Neural crest cell (in vitro differentiated cells): ENCODE measurements at regions not wholly inside any gene's neighbourhood (a gene's known extent, or its start where the extent isn't known, plus 50 kb on each side); places are given as distances from the start of the nearest gene placed in this dataset.

Source experiments
- DNase-seq: peaks from one replicate; pipeline ENCODE4 v3.0.0; 2021; ENCODE audit warnings: low read depth, mixed read lengths, low spot score
- H3K27ac Mint-ChIP-seq: one replicate; pipeline ENCODE4 v1.8.0; 2021; ENCODE audit warnings: mild to moderate bottlenecking, mixed read lengths; ENCODE audit not compliant: unreplicated experiment
- H3K27me3 Mint-ChIP-seq: 2 replicates; pipeline ENCODE4 v1.8.0; 2021; ENCODE audit warnings: low read depth, mild to moderate bottlenecking, mixed read lengths
- H3K36me3 Mint-ChIP-seq: 2 replicates; pipeline ENCODE4 v1.8.0; 2021; ENCODE audit warnings: low read depth, mild to moderate bottlenecking, mixed read lengths
- H3K4me1 Mint-ChIP-seq: 2 replicates; pipeline ENCODE4 v1.8.0; 2021; ENCODE audit warnings: mixed read lengths
- H3K4me3 Mint-ChIP-seq: one replicate; pipeline ENCODE4 v1.8.0; 2021; ENCODE audit warnings: mild to moderate bottlenecking, mixed read lengths
- H3K9me3 Mint-ChIP-seq: 2 replicates; pipeline ENCODE4 v1.8.0; 2021; ENCODE audit warnings: mixed read lengths
- CTCF ChIP-seq: fragments of 200-600 bp; sonication (generic); conservative IDR thresholded peaks from 2 replicates; pipeline ENCODE4 v1.5.0; 2021; ENCODE audit warnings: antibody characterized with exemption, mild to moderate bottlenecking

- H3K4me1 Mint-ChIP-seq: no peaks in the 10 kb centered on the region
- no peak overlapping the region for H3K27ac Mint-ChIP-seq
- no peaks in the 10 kb centered on the region for H3K27me3 Mint-ChIP-seq
- no peak for DNase-seq
- no peaks in the 10 kb centered on the region for H3K36me3 Mint-ChIP-seq
- H3K9me3 Mint-ChIP-seq: peaks cover 2% of the 10 kb centered on the region
- H3K4me3 Mint-ChIP-seq: no peak overlapping the region
- no peak for TF ChIP-seq CTCF
These were observed 110.9 kb upstream of the CYYR1 start for GRCh38 chr21:26683996-26684395.

GRCh38 chr21:26679284-26679683, 106.2 kb upstream of the CYYR1 start:
- no peaks in the 10 kb centered on the region for H3K27me3 Mint-ChIP-seq
- no peak for TF ChIP-seq CTCF
- no peaks in the 10 kb centered on the region for H3K4me1 Mint-ChIP-seq
- no peak overlapping the region for H3K27ac Mint-ChIP-seq
- H3K9me3 Mint-ChIP-seq: peaks cover 3% of the 10 kb centered on the region
- DNase-seq: no peak
- no peak overlapping the region for H3K4me3 Mint-ChIP-seq
- no peaks in the 10 kb centered on the region for H3K36me3 Mint-ChIP-seq

GRCh38 chr21:26674323-26674722, 101.2 kb upstream of the CYYR1 start:
- no peaks in the 10 kb centered on the region for H3K27me3 Mint-ChIP-seq

GRCh38 chr21:26669215-26669764, 96.2 kb upstream of the CYYR1 start:
- H3K27ac Mint-ChIP-seq: no peak overlapping the region
- peaks cover 3% of the 10 kb centered on the region for H3K36me3 Mint-ChIP-seq
- H3K27me3 Mint-ChIP-seq: no peaks in the 10 kb centered on the region
- no peak for TF ChIP-seq CTCF
- H3K9me3 Mint-ChIP-seq: peaks cover 9% of the 10 kb centered on the region
- no peak for DNase-seq
- H3K4me3 Mint-ChIP-seq: no peak overlapping the region
- no peaks in the 10 kb centered on the region for H3K4me1 Mint-ChIP-seq

More at GRCh38 chr21:26674323-26674722, 101.2 kb upstream of the CYYR1 start:
- Mint-ChIP-seq H3K4me1 (no peaks in the 10 kb centered on the region), H3K27ac (no peak overlapping the region), H3K9me3 (peaks cover 5% of the 10 kb centered on the region), H3K36me3 (no peaks in the 10 kb centered on the region), H3K4me3 (no peak overlapping the region)
- DNase-seq: no peak
- no peak for TF ChIP-seq CTCF

- H3K4me3 Mint-ChIP-seq: no peak overlapping the region
- H3K4me1 Mint-ChIP-seq: no peaks in the 10 kb centered on the region
- H3K36me3 Mint-ChIP-seq: no peaks in the 10 kb centered on the region
- no peak for TF ChIP-seq CTCF
- no peak overlapping the region for H3K27ac Mint-ChIP-seq
- H3K9me3 Mint-ChIP-seq: peaks cover 8% of the 10 kb centered on the region
- no peak for DNase-seq
- no peaks in the 10 kb centered on the region for H3K27me3 Mint-ChIP-seq
These were observed 86.7 kb upstream of the CYYR1 start for GRCh38 chr21:26659757-26660156.

- Mint-ChIP-seq H3K4me1 (no peaks in the 10 kb centered on the region), H3K27ac (no peak overlapping the region), H3K36me3 (no peaks in the 10 kb centered on the region), H3K27me3 (no peaks in the 10 kb centered on the region), H3K9me3 (peaks cover 8% of the 10 kb centered on the region), H3K4me3 (no peak overlapping the region)
- TF ChIP-seq CTCF: no peak
- no peak for DNase-seq
These were observed 86.1 kb upstream of the CYYR1 start for GRCh38 chr21:26659182-26659581.
